ENCODE measurements at regions not wholly inside any gene's neighbourhood (a gene's known extent, or its start where the extent isn't known, plus 50 kb on each side); places are given as distances from the start of the nearest gene placed in this dataset.
"Not testable (repeated sequence)": the region's sequence is repeated elsewhere in the genome, so short reads cannot be mapped to it uniquely, and the experiment has no call there.

GRCh38 chr12:100083308-100083707, 59.4 kb downstream of the BLTP3B start:
- no peak for TF ChIP-seq CTCF (conservative IDR thresholded peaks at IDR 0.05; ENCODE audit: low read depth, low read length)
- no peak for DNase-seq (ENCODE audit: low read depth)
- no peak overlapping the region for H3K4me3 ChIP-seq (ENCODE audit: low read depth, low read length)

- DNase-seq (ENCODE audit: low read depth); H3K4me3 ChIP-seq (ENCODE audit: low read depth, low read length): not testable (repeated sequence)
Observed at GRCh38 chr12:100078777-100079176, 63.9 kb downstream of the BLTP3B start.

GRCh38 chr12:100077367-100077766, 65.3 kb downstream of the BLTP3B start:
- H3K4me3 ChIP-seq (ENCODE audit: low read depth, low read length) = no peak overlapping the region
- peak; percentile 49 for TF ChIP-seq CTCF (conservative IDR thresholded peaks at IDR 0.05; ENCODE audit: low read depth, low read length)
- peak; percentile 34 for DNase-seq (ENCODE audit: low read depth)

GRCh38 chr12:100075598-100075997, 67.1 kb downstream of the BLTP3B start:
- DNase-seq (ENCODE audit: low read depth) = no peak
- no peak for TF ChIP-seq CTCF (conservative IDR thresholded peaks at IDR 0.05; ENCODE audit: low read depth, low read length)
- H3K4me3 ChIP-seq (ENCODE audit: low read depth, low read length) = no peak overlapping the region

- TF ChIP-seq CTCF (conservative IDR thresholded peaks at IDR 0.05; ENCODE audit: low read depth, low read length) = no peak
- no peak for DNase-seq (ENCODE audit: low read depth)
- no peak overlapping the region for H3K4me3 ChIP-seq (ENCODE audit: low read depth, low read length)
Observed at GRCh38 chr12:100069795-100070194, 72.9 kb downstream of the BLTP3B start.

GRCh38 chr12:100068305-100068704, 74.4 kb downstream of the BLTP3B start:
- TF ChIP-seq CTCF (conservative IDR thresholded peaks at IDR 0.05; ENCODE audit: low read depth, low read length) = no peak
- H3K4me3 ChIP-seq (ENCODE audit: low read depth, low read length) = no peak overlapping the region
- no peak for DNase-seq (ENCODE audit: low read depth)

GRCh38 chr12:100061814-100062213, 77.1 kb upstream of the ANKS1B start:
- TF ChIP-seq CTCF (conservative IDR thresholded peaks at IDR 0.05; ENCODE audit: low read depth, low read length) = no peak
- no peak for DNase-seq (ENCODE audit: low read depth)
- H3K4me3 ChIP-seq (ENCODE audit: low read depth, low read length) = no peak overlapping the region

Data from choroid plexus epithelial cell (primary cell).